H54 (cell line): ENCODE measurements at regions not wholly inside any gene's neighbourhood (a gene's known extent, or its start where the extent isn't known, plus 50 kb on each side); places are given as distances from the start of the nearest gene placed in this dataset.
"Not testable (repeated sequence)": the region's sequence is repeated elsewhere in the genome, so short reads cannot be mapped to it uniquely, and the experiment has no call there.

Experiments used
- DNase-seq: peaks from one replicate; pipeline ENCODE4 v3.0.0; 2011; ENCODE audit warnings: low spot score, mixed read lengths; ENCODE audit not compliant: insufficient read length
- FAIRE-seq: peaks from 3 replicates; lab custom pipeline; 2011; peaks lifted over from hg19 to GRCh38; lab: Jason Lieb, UNC
- POLR2A ChIP-seq: IDR thresholded peaks from 2 replicates; pipeline ENCODE4 v1.6.1; 2011; ENCODE audit warnings: low read depth, mild to moderate bottlenecking, low read length

DNA sequence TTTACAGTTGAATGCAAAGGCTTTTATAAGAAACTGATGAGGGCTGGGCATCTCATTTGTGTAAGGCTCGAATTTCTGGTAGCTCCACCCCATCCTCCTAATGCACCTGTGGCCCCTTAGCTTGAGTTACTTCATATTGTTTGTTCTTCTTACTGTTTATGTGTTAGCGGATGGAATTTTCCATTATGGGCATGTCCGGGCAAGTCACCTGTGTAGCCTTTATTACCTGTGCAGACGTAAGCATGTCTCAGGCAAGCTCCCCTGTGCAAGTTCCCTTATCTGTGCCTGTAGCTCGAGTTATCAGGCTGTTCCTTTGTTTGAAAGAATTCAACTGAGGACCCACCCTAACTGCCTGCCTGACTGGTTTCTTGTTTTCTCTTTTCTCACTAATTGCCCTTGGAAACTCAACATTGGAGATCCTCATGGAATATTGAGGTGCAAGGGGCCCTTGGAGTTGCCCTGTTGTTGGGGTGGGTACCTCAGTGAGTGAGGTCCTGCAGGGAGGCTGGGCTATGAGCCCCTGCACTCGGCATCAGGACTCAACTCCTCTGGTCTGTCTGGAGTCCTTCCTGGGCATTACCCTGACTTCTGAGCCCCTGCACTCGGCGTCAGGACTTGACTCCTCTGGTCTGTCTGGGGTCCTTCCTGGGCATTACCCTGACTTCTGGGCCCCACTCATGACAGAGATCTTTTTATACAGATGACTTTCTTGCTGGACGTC, 207.9 kb upstream of the SULF2 start:
- FAIRE-seq (no peak), DNase-seq (no peak)
- no peak for TF ChIP-seq POLR2A

DNA sequence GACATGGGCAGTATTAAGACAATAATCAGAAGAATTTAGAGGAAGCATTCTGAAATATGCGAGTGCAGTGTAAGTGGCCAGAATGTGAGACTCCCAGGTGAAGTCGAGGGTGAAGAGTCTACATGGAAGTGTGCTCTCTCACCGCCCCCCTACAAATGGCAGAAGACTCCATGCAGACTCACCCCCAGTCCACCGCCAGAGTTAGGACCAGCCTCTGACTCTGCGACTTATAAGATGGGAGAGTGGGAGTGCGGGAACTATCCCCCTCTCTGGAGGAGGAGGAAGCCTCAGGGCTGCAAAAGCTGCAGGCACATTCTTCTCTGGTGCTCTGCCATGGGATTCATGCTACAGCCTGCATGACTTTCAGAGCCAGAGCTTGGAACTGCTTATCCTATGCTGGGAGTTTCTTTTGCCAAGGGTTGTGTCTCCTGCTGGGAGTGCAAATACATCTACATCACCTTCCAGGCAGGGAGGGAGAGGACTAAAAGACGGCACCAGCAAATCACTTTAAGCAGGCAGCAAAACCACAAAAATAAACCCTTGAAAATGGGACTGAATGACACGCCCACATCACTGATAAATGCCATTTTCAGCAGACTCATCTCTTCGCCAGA, 206.7 kb upstream of the SULF2 start:
- no peak for FAIRE-seq
- DNase-seq = no peak
- TF ChIP-seq POLR2A = no peak

- DNase-seq (no peak), FAIRE-seq (no peak)
- no peak for TF ChIP-seq POLR2A
Observed at GRCh38 chr20:47990507-47991150, 205.3 kb upstream of the SULF2 start.

GRCh38 chr20:47989957-47990356, 204.7 kb upstream of the SULF2 start:
- DNase-seq (no peak), FAIRE-seq (no peak)
- TF ChIP-seq POLR2A = no peak

GRCh38 chr20:47988676-47989075, 203.4 kb upstream of the SULF2 start:
- FAIRE-seq (no peak), DNase-seq (no peak)
- no peak for TF ChIP-seq POLR2A

GRCh38 chr20:47985092-47985850, 200.0 kb upstream of the SULF2 start:
- peak; percentile 50 for DNase-seq
- TF ChIP-seq POLR2A = no peak
- FAIRE-seq = no peak

GRCh38 chr20:47984437-47984836, 199.2 kb upstream of the SULF2 start:
- no peak for FAIRE-seq
- DNase-seq = no peak
- no peak for TF ChIP-seq POLR2A

- not testable (repeated sequence) for DNase-seq, FAIRE-seq
Observed at GRCh38 chr20:47983642-47984041, 198.4 kb upstream of the SULF2 start.

- no peak for DNase-seq
- TF ChIP-seq POLR2A = no peak
- FAIRE-seq = no peak
Observed at GRCh38 chr20:47982574-47983360, 197.5 kb upstream of the SULF2 start.

GRCh38 chr20:47981222-47981621, 195.9 kb upstream of the SULF2 start:
- FAIRE-seq = no peak
- no peak for TF ChIP-seq POLR2A
- no peak for DNase-seq

DNA sequence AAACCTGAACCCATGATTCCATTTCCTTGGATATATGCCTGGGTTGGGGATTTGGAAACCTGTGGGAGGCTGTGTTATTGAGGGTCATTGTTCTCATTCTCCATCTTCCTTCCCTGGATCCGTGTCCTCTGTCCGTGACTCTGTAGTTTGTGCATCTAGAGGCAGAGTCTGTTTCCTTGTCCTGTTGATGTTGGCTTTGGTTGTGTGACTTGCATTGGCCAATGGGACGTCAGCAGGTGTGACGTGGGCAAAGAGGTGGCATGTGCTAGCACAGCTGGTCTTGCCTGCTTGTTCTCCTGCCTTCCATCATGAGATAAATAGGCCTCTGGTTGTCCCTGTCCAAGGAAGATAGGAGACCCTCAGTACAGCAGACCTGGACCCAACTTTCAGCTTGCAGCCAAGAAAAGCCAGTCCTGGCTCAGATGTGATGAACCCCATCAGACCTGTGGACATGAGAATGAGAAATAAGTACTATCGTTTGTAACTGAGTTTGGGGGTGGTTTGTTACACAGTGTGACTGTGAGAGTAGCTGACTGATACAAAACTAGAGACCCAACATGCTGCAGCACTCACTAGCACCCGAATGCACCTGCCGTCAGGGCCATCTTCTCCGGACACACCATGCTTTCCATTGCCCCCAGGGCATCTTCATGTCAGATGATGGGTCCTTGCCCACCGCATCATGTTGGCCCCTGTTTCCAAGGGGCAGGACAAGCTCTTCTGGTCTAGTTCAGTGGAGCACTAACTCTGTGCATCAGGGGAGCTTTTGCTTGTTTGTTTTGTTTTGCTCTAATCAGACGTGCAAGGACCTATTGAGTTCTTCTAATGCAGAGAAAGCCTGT, 195.3 kb upstream of the SULF2 start:
- DNase-seq = no peak

DNA sequence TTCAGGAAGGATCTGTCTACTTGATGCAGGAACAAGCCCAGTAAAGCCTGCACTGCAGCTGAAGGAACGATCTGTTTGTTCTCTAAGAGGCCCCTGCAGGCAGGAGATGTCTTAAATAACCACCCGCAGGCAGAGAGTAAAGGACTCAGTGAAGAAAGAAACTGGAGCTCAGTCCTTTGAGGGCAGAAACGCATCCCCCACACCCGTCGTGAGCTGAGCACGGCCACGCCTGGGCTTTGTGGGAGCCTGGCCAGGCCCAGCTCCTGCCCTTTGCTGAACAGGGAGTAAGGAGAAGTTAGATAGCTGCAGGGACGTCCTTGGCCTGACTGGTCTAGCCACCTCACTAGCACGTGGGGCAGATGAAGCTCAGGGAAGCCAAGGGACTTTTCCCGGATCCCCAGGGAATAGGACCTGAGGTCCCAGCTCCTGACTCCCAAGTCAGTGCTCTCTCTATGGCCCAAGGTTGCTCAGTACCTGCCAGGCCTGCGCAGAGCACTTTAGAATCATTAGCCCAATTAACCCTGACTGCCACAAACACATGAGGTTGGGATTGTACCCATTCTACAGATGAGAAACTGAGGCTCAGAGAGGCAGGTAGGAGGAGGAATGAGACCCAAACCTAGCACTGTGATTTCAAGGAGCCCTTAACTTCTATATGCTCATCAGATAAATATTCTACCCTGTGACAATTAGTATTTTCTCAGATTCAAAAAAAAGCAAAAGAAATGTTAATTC, 194.2 kb upstream of the SULF2 start:
- not testable (repeated sequence) for DNase-seq

More for the DNA sequence above, 195.3 kb upstream of the SULF2 start:
- no peak for TF ChIP-seq POLR2A
- no peak for FAIRE-seq

GRCh38 chr20:47978428-47979120, 193.3 kb upstream of the SULF2 start:
- FAIRE-seq, DNase-seq: not testable (repeated sequence)

More for the DNA sequence above, 194.2 kb upstream of the SULF2 start:
- not testable (repeated sequence) for FAIRE-seq

GRCh38 chr20:47977789-47978252, 192.5 kb upstream of the SULF2 start:
- not testable (repeated sequence) for FAIRE-seq, DNase-seq

DNA sequence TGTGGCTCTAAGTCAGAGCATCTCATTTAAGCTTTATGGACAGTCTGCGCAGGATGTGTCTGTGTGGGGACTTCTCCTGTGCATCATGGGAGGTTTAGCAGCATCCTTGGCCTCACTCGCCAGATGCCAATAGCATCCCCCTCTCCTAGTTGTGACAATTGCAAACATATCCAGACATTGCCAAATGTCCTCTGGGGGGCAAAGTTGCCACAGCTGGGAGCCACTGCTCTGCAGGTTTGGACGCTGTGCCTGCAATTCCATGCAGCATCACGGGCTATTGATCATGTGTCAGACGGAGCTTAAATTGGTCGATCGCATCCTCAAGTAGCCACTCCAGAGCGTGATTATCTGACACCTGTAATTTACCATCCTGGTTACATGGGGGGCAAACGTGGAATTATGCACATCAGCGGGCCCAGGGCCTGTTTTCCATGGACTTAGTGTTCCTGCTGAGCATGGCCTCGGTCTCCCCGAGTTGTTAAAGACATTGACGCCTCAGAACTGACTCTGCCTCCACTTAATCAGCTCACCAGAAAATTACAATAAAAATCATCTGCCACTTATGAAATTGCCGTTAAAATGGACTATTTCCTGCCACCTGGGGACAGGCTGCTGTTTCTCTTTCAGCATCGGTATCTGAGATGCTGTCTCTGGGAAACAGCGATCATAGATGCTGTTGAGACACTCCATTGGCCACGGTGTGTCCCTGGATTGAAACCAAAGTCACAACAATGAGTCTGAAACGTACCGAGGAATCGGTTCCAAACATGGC, 191.9 kb upstream of the SULF2 start:
- not testable (repeated sequence) for FAIRE-seq, DNase-seq
